Colonic mucosa (tissue), 4 donors: ENCODE measurements at regions not wholly inside any gene's neighbourhood (a gene's known extent, or its start where the extent isn't known, plus 50 kb on each side); places are given as distances from the start of the nearest gene placed in this dataset.

Experiments
- DNase-seq: peaks from one replicate; pipeline ENCODE4 v3.0.0-alpha.2; 2020
- H3K27ac ChIP-seq: fragments of 200-600 bp; one replicate; pipeline ENCODE4 v1.8.0; 2021
- H3K27me3 ChIP-seq: fragments of 200-600 bp; one replicate; pipeline ENCODE4 v1.8.0; 2021
- H3K36me3 ChIP-seq: fragments of 200-600 bp; one replicate; pipeline ENCODE4 v1.8.0; 2021
- H3K4me1 ChIP-seq: fragments of 200-600 bp; one replicate; pipeline ENCODE4 v1.8.0; 2021; ENCODE audit warnings: mild to moderate bottlenecking
- H3K4me3 ChIP-seq: fragments of 200-600 bp; one replicate; pipeline ENCODE4 v1.8.0; 2021
- H3K9ac ChIP-seq, 2 donors: one replicate each; pipeline ENCODE4 v1.7.0; 2013; ENCODE audit warnings: control low read depth in 2 of 2, low read depth in 2 of 2, low read length in 2 of 2
- H3K9me3 ChIP-seq: fragments of 200-600 bp; one replicate; pipeline ENCODE4 v1.8.0; 2021
- intact Hi-C: fragments of 100-400 bp; cut with DNase I; formaldehyde crosslinking; loops from one replicate; pipeline ENCODE4 v1.14.1; 2022
- TF ChIP-seq, protein P1 (sequence below): fragments of 200-600 bp; IDR thresholded peaks from one replicate; pipeline ENCODE4 v1.8.0; 2022; ENCODE audit warnings: antibody characterized with exemption, mild to moderate bottlenecking
- donor health status: healthy.
- donor health status: DM: no; HTN: no; CAD: no.
- donor health status: DM: no; HTN: no; CAD: no.

DNA sequence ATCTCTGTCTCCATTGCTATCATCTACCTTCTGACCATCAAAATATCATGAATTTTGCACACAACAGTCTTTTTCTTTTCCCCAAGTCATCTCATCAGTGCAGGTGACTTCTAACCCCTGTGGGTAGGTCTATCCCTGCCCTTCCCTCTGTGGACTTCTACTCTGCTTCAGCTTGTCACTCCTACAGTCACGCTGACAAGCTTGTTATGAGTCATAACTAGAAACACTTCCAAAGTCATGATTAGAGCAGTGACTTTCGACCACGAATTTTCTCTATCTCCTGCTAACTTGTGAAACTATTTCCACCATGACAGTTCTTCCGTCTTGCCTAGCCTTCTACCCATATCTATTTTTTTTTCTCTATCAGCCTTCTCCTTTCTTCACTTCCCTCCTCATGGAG lies 343.7 kb upstream of the ARGLU1 start:
- TF ChIP-seq, protein P1, sequence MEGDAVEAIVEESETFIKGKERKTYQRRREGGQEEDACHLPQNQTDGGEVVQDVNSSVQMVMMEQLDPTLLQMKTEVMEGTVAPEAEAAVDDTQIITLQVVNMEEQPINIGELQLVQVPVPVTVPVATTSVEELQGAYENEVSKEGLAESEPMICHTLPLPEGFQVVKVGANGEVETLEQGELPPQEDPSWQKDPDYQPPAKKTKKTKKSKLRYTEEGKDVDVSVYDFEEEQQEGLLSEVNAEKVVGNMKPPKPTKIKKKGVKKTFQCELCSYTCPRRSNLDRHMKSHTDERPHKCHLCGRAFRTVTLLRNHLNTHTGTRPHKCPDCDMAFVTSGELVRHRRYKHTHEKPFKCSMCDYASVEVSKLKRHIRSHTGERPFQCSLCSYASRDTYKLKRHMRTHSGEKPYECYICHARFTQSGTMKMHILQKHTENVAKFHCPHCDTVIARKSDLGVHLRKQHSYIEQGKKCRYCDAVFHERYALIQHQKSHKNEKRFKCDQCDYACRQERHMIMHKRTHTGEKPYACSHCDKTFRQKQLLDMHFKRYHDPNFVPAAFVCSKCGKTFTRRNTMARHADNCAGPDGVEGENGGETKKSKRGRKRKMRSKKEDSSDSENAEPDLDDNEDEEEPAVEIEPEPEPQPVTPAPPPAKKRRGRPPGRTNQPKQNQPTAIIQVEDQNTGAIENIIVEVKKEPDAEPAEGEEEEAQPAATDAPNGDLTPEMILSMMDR: no peak
- Histone ChIP-seq H3K4me3 (no peak overlapping the region), H3K36me3 (no peaks in the 10 kb centered on the region), H3K27me3 (no peaks in the 10 kb centered on the region), H3K9ac (no peak overlapping the region), H3K4me1 (no peaks in the 10 kb centered on the region), H3K9me3 (no peaks in the 10 kb centered on the region), H3K27ac (no peak overlapping the region)
- DNase-seq: no peak
- intact Hi-C loops: loop anchor here (10.0 kb wide), 2 partner anchors 297 to 347 kb away; partner anchors contain the start of gene ARGLU1

DNA sequence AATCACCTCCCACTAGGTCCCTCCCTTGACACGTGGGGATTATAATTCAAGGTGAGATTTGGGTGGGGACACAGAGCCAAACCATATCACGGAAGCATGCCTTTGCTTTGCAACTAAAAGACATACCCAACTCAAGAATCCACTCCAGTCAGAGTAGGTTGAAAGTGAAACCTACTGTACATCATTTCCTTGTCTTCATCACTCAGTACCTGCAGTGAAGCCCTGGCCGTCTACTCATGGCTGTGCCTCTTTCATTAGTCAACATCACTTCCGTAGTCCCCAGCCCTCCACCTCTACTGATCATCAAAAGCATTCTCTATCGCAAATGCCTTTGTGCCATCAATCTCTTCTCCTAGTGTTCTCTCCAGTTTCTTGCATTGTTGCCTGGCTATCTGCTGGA lies 343.1 kb upstream of the ARGLU1 start:
- no peak overlapping the region for H3K4me3 ChIP-seq
- no peak overlapping the region for H3K27ac ChIP-seq
- no peaks in the 10 kb centered on the region for H3K36me3 ChIP-seq
- no peak overlapping the region for H3K9ac ChIP-seq
- no peaks in the 10 kb centered on the region for H3K27me3 ChIP-seq
- no peaks in the 10 kb centered on the region for H3K4me1 ChIP-seq
- intact Hi-C loops: loop anchor here (10.0 kb wide), 2 partner anchors 296 to 346 kb away; partner anchors contain the start of gene ARGLU1
- TF ChIP-seq, protein P1: no peak
- no peaks in the 10 kb centered on the region for H3K9me3 ChIP-seq
- no peak for DNase-seq

DNA sequence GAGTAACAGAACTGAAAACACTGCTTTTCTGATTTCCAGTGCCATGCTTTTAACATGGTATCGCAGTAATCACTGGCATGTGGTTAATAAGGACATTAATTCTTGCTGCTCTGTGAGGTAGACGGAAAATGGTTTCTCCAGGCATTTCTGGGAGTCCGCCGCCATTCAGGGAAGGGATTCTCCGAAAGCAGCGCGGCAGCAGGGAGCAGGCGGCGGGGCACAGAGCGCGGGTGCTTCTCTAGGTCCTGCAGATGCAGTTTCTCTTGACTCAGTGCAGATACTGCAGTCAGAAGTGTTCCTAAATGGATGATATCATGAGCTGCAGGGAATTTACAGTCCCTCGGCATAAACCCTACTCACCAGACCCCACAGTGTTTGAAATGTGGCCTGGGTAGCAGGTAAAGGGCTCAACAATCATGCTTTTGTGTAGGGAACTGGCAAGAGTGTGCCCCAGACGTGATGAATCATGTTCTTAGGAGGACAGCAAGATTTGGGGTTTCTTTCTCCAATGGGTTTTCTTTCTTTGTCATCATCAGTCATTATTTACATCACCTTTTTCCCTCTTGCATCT lies 338.6 kb upstream of the ARGLU1 start:
- no peak overlapping the region for H3K4me3 ChIP-seq
- H3K9ac ChIP-seq: no peak overlapping the region
- DNase-seq: no peak
- no peak overlapping the region for H3K27ac ChIP-seq
- no peaks in the 10 kb centered on the region for H3K36me3 ChIP-seq
- TF ChIP-seq, protein P1: no peak
- no peaks in the 10 kb centered on the region for H3K9me3 ChIP-seq
- intact Hi-C loops: no loop called here
- no peaks in the 10 kb centered on the region for H3K4me1 ChIP-seq
- no peaks in the 10 kb centered on the region for H3K27me3 ChIP-seq

GRCh38 chr13:106905380-106906162 lies 337.6 kb upstream of the ARGLU1 start:
- no peak for DNase-seq
- TF ChIP-seq, protein P1: no peak
- H3K36me3 ChIP-seq: no peaks in the 10 kb centered on the region
- intact Hi-C loops: no loop called here
- H3K27me3 ChIP-seq: no peaks in the 10 kb centered on the region
- H3K27ac ChIP-seq: no peak overlapping the region
- no peaks in the 10 kb centered on the region for H3K9me3 ChIP-seq
- no peaks in the 10 kb centered on the region for H3K4me1 ChIP-seq
- no peak overlapping the region for H3K9ac ChIP-seq
- H3K4me3 ChIP-seq: no peak overlapping the region

GRCh38 chr13:106899442-106899841 lies 331.5 kb upstream of the ARGLU1 start:
- no peaks in the 10 kb centered on the region for H3K27me3 ChIP-seq
- no peak for DNase-seq
- H3K36me3 ChIP-seq: no peaks in the 10 kb centered on the region
- H3K9ac ChIP-seq: no peak overlapping the region
- no peak overlapping the region for H3K4me3 ChIP-seq
- no peaks in the 10 kb centered on the region for H3K4me1 ChIP-seq
- H3K9me3 ChIP-seq: no peaks in the 10 kb centered on the region
- intact Hi-C loops: no loop called here
- H3K27ac ChIP-seq: no peak overlapping the region
- TF ChIP-seq, protein P1: no peak
